Neuronal stem cell (in vitro differentiated cells): ENCODE measurements at regions not wholly inside any gene's neighbourhood (a gene's known extent, or its start where the extent isn't known, plus 50 kb on each side); places are given as distances from the start of the nearest gene placed in this dataset.
"Not testable (repeated sequence)": the region's sequence is repeated elsewhere in the genome, so short reads cannot be mapped to it uniquely, and the experiment has no call there.

Experiments used
- DNase-seq: peaks from one replicate; pipeline ENCODE4 v3.0.0-alpha.2; 2013; ENCODE audit warnings: low spot score
- H2AFZ ChIP-seq: one replicate; pipeline ENCODE4 v1.6.1; 2013; ENCODE audit warnings: mild to moderate bottlenecking, low read length, inconsistent platforms
- H2AK5ac ChIP-seq: 2 replicates; pipeline ENCODE4 v1.6.1; 2013; ENCODE audit warnings: low read depth, mild to moderate bottlenecking, inconsistent platforms, low read length, moderate library complexity, mixed read lengths
- H2BK120ac ChIP-seq: 2 replicates; pipeline ENCODE4 v1.6.1; 2013; ENCODE audit warnings: low read depth, mild to moderate bottlenecking, inconsistent platforms, low read length, moderate library complexity, mixed read lengths
- H2BK12ac ChIP-seq: one replicate; pipeline ENCODE4 v1.6.1; 2013; ENCODE audit warnings: low read length, inconsistent platforms
- H2BK15ac ChIP-seq: 2 replicates; pipeline ENCODE4 v1.6.1; 2013; ENCODE audit warnings: mild to moderate bottlenecking, low read length, inconsistent platforms, mixed read lengths
- H2BK5ac ChIP-seq: one replicate; pipeline ENCODE4 v1.6.1; 2013; ENCODE audit warnings: inconsistent platforms, mild to moderate bottlenecking, low read length, moderate library complexity
- H3K14ac ChIP-seq: one replicate; pipeline ENCODE4 v1.6.1; 2013; ENCODE audit warnings: low read length, inconsistent platforms
- H3K18ac ChIP-seq: 2 replicates; pipeline ENCODE4 v1.6.1; 2013; ENCODE audit warnings: low read length, inconsistent platforms
- H3K23ac ChIP-seq: 2 replicates; pipeline ENCODE4 v1.6.1; 2013; ENCODE audit warnings: low read depth, mild to moderate bottlenecking, mixed read lengths, low read length, inconsistent platforms; ENCODE audit not compliant: poor library complexity
- H3K27ac ChIP-seq: replicated peaks from 3 replicates; pipeline ENCODE4 v1.5.1; 2013; ENCODE audit warnings: low read length, inconsistent platforms
- H3K27me3 ChIP-seq, 3 experiments: 2 replicates each; pipeline ENCODE4 v1.6.1; 2013; ENCODE audit warnings: low read length in 3 of 3, mild to moderate bottlenecking in 2 of 3, inconsistent platforms in 1 of 3, low read depth in 1 of 3, mixed read lengths in 1 of 3, moderate library complexity in 1 of 3; ENCODE audit not compliant: control insufficient read depth in 3 of 3, insufficient read depth in 3 of 3
- H3K36me3 ChIP-seq, 2 donors: replicated peaks in 1 of 2; 2 replicates each; pipeline ENCODE4 v1.6.1; 2013; ENCODE audit warnings: low read length in 2 of 2; ENCODE audit not compliant: control insufficient read depth in 2 of 2, insufficient read depth in 2 of 2
- H3K4ac ChIP-seq: 2 replicates; pipeline ENCODE4 v1.6.1; 2013; ENCODE audit warnings: inconsistent platforms, mild to moderate bottlenecking, low read length, moderate library complexity
- H3K4me1 ChIP-seq, 2 donors: 1 replicate in 1 of 2; 2 replicates in 1 of 2; pipeline ENCODE4 v1.6.1; 2013; ENCODE audit warnings: low read length in 2 of 2, low read depth in 1 of 2; ENCODE audit not compliant: control insufficient read depth in 2 of 2, insufficient read depth in 1 of 2
- H3K4me2 ChIP-seq: one replicate; pipeline ENCODE4 v1.6.1; 2013; ENCODE audit warnings: mild to moderate bottlenecking, low read length, inconsistent platforms; ENCODE audit not compliant: insufficient read depth, poor library complexity, severe bottlenecking
- H3K4me3 ChIP-seq, 2 donors: 2 replicates each; pipeline ENCODE4 v1.5.1; 2013; ENCODE audit warnings: low read length in 2 of 2, mild to moderate bottlenecking in 2 of 2, inconsistent platforms in 1 of 2, moderate library complexity in 1 of 2
- H3K79me1 ChIP-seq: one replicate; pipeline ENCODE4 v1.6.1; 2013; ENCODE audit warnings: low read depth, mild to moderate bottlenecking, inconsistent platforms, low read length, moderate library complexity
- H3K9ac ChIP-seq: one replicate; pipeline ENCODE4 v1.6.1; 2013; ENCODE audit warnings: mild to moderate bottlenecking, low read depth, low read length, inconsistent platforms; ENCODE audit not compliant: poor library complexity
- H3K9me3 ChIP-seq, 2 donors: replicated peaks in 1 of 2; 2 replicates each; pipeline versions ENCODE3 to v1.6.1; 2013; ENCODE audit warnings: low read length in 2 of 2, mild to moderate bottlenecking in 2 of 2, inconsistent platforms in 1 of 2, low read depth in 1 of 2, mixed read lengths in 1 of 2, moderate library complexity in 1 of 2; ENCODE audit not compliant: control insufficient read depth in 2 of 2, insufficient read depth in 1 of 2
- H4K8ac ChIP-seq: one replicate; pipeline ENCODE4 v1.6.1; 2013; ENCODE audit warnings: low read depth, mild to moderate bottlenecking, inconsistent platforms, low read length, moderate library complexity
- H4K91ac ChIP-seq: one replicate; pipeline ENCODE4 v1.6.1; 2013; ENCODE audit warnings: low read length, low read depth, mild to moderate bottlenecking, inconsistent platforms; ENCODE audit not compliant: poor library complexity
- WGBS, 2 donors: extraction: QIAGEN DNeasy Blood & Tissue Kit; methylation state at CpG; one replicate each; pipeline ENCODE4 v1.1.7; 2013; ENCODE audit warnings: missing lambda C conversion rate in 2 of 2, mixed read lengths in 1 of 2; ENCODE audit not compliant: insufficient read length in 2 of 2, insufficient replicate concordance in 1 of 2; ENCODE audit errors: extremely low coverage in 2 of 2; 5-methylcytosine and 5-hydroxymethylcytosine counted together

DNA sequence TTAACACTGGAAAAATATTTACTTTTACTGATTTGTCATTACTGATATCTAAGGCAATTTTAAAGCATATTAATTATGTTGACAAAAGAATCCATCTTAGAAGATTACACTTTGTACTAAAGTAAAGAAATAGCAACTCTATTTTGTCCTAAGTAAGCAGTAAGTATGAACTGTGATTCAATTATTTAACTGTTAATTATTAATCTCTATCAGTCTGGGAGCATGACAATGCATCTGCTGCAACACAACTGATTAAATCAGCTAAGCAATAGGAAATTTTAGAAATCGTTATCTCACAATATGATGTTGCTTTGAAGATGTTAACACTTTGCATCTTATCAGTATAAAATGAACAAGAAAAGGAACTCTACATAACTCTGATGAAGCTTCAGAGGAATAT is 172.3 kb downstream of the DPY19L2 start:
- Histone ChIP-seq H3K9ac (no peak overlapping the region), H3K23ac (no peak overlapping the region), H3K4ac (no peak overlapping the region), H2BK5ac (no peak overlapping the region), H2BK120ac (no peak overlapping the region), H3K27ac (no peak overlapping the region), H3K27me3 (no peaks in the 10 kb centered on the region), H2AFZ (no peak overlapping the region), H3K79me1 (no peaks in the 10 kb centered on the region), H3K4me2 (no peak overlapping the region), H3K9me3 (no peaks in the 10 kb centered on the region), H2BK15ac (no peak overlapping the region), H4K8ac (no peak overlapping the region), H3K4me1 (peaks cover 0 to 3% of the 10 kb centered on the region in 2 donors), H3K36me3 (no peaks in the 10 kb centered on the region), H3K14ac (no peak overlapping the region), H4K91ac (no peak overlapping the region), H3K18ac (no peak overlapping the region), H2AK5ac (no peak overlapping the region), H3K4me3 (no peak overlapping the region), H2BK12ac (no peak overlapping the region)
- no CpG with 5 or more reads among the region's 1 CpG for WGBS, 2 donors
- no peak for DNase-seq

DNA sequence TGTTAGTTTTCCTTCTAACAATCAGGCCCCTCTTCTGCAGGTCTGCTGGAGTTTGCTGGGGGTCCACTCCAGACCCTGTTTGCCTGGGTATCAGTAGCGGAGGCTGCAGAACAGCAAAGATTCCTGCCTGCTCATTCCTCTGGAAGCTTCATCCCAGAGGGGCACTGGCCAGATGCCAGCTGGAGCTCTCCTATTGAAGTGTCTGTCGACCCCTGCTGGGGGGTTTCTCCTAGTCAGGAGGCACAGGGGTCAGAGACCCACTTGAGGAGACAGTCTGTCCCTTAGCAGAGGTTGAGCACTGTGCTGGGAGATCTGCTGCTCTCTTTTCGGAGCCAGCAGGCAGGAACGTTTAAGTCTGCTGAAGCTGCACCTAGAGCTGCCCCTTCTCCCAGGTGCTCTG is 174.9 kb downstream of the DPY19L2 start:
- not testable (repeated sequence) for H2BK120ac ChIP-seq, H3K9me3 ChIP-seq, H2BK5ac ChIP-seq, H3K18ac ChIP-seq, H3K4me1 ChIP-seq, H3K79me1 ChIP-seq, H3K4ac ChIP-seq, H3K27ac ChIP-seq, H3K36me3 ChIP-seq, H3K9ac ChIP-seq, DNase-seq, H3K27me3 ChIP-seq, H2AK5ac ChIP-seq, H2BK15ac ChIP-seq, H3K14ac ChIP-seq, H3K4me3 ChIP-seq, H3K23ac ChIP-seq, H2AFZ ChIP-seq, H4K8ac ChIP-seq, H2BK12ac ChIP-seq, H3K4me2 ChIP-seq, H4K91ac ChIP-seq
- WGBS, 2 donors: no CpG with 5 or more reads among the region's 4 CpGs

- Histone ChIP-seq H2BK120ac (no peak overlapping the region), H3K18ac (no peak overlapping the region), H3K4me2 (no peak overlapping the region), H2AFZ (no peak overlapping the region), H2BK15ac (no peak overlapping the region), H3K4ac (no peak overlapping the region), H3K79me1 (no peaks in the 10 kb centered on the region), H3K14ac (no peak overlapping the region), H4K8ac (no peak overlapping the region), H3K27ac (no peak overlapping the region), H3K36me3 (no peaks in the 10 kb centered on the region), H4K91ac (no peak overlapping the region), H3K9me3 (no peaks in the 10 kb centered on the region), H3K4me1 (no peaks in the 10 kb centered on the region), H3K4me3 (no peak overlapping the region), H3K27me3 (no peaks in the 10 kb centered on the region), H2BK12ac (no peak overlapping the region), H2BK5ac (no peak overlapping the region), H3K9ac (no peak overlapping the region), H3K23ac (no peak overlapping the region), H2AK5ac (no peak overlapping the region)
- WGBS, 2 donors: no CpG with 5 or more reads among the region's 2 CpGs
- no peak for DNase-seq
Measured at GRCh38 chr12:63480186-63480585, 188.1 kb downstream of the DPY19L2 start.

GRCh38 chr12:63470161-63470560 is 198.1 kb downstream of the DPY19L2 start:
- Histone ChIP-seq H3K27ac (no peak overlapping the region), H2BK120ac (no peak overlapping the region), H2BK5ac (no peak overlapping the region), H3K27me3 (no peaks in the 10 kb centered on the region), H2AFZ (no peak overlapping the region), H3K79me1 (no peaks in the 10 kb centered on the region), H3K9ac (no peak overlapping the region), H3K4me1 (no peaks in the 10 kb centered on the region), H3K4ac (no peak overlapping the region), H3K14ac (no peak overlapping the region), H2BK15ac (no peak overlapping the region), H3K4me3 (no peak overlapping the region), H3K36me3 (no peaks in the 10 kb centered on the region), H3K18ac (no peak overlapping the region), H2BK12ac (no peak overlapping the region), H4K91ac (no peak overlapping the region), H3K23ac (no peak overlapping the region), H3K4me2 (no peak overlapping the region), H4K8ac (no peak overlapping the region), H3K9me3 (no peaks in the 10 kb centered on the region), H2AK5ac (no peak overlapping the region)
- DNase-seq: no peak
- no CpG with 5 or more reads among the region's 1 CpG for WGBS, 2 donors
